HepG2 (cell line): ENCODE measurements at regions not wholly inside any gene's neighbourhood (a gene's known extent, or its start where the extent isn't known, plus 50 kb on each side); places are given as distances from the start of the nearest gene placed in this dataset.

Source experiments
- DNMT1 ChIP-seq: sonication (generic); formaldehyde crosslinking; IDR thresholded peaks from 2 replicates; pipeline ENCODE4 v1.5.1; 2020; ENCODE audit warnings: mild to moderate bottlenecking, missing genetic modification reagents
- NFE2L2 ChIP-seq: fragments of 150-350 bp; IDR thresholded peaks from 2 replicates; pipeline ENCODE4 v1.6.1; 2014; ENCODE audit warnings: low read length
- POLR2A ChIP-seq, 2 experiments: IDR thresholded peaks; 2 replicates each; pipeline ENCODE4 v1.6.1; 2011; ENCODE audit warnings: low read depth in 2 of 2, low read length in 2 of 2, mild to moderate bottlenecking in 1 of 2, moderate library complexity in 1 of 2; ENCODE audit not compliant: insufficient read depth in 1 of 2
- U2AF1 ChIP-seq: fragments of 200-400 bp; formaldehyde crosslinking; optimal IDR thresholded peaks from 2 replicates; pipeline ENCODE3; 2017; ENCODE audit warnings: mild to moderate bottlenecking, low read depth, low read length
- YY1 ChIP-seq: IDR thresholded peaks from 2 replicates; pipeline ENCODE4 v1.6.1; 2011; ENCODE audit warnings: low read length, low read depth, moderate library complexity, mild to moderate bottlenecking; ENCODE audit not compliant: insufficient read depth, insufficient replicate concordance
- ZNF253 ChIP-seq: sonication (generic); formaldehyde crosslinking; IDR thresholded peaks from 2 replicates; pipeline ENCODE4 v1.8.0; 2022; ENCODE audit warnings: mild to moderate bottlenecking, missing genetic modification reagents, borderline replicate concordance
- TF ChIP-seq, protein P1 (sequence below): sonication (generic); formaldehyde crosslinking; IDR thresholded peaks from 2 replicates; pipeline ENCODE4 v1.5.0; 2020; ENCODE audit warnings: mild to moderate bottlenecking, missing genetic modification reagents, moderate library complexity

DNA sequence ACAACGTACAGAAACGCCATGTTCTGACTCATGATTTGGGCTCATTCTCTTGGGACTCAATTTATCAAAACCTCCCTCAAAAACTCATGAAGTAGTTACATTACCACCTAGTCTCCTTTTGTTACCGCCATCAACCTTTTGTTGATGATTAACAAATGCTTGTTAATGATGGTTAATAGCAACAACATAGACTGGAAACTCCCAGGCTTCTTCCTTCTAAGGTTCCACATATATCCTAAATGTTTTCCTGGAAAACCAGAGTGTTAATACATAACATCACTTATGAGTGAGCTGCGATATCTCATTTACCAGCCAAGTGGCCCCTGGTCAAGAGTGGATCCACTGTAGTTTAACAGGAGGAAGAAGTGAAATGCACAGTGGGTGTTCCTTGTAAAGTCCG lies 176.3 kb downstream of the ERMARD start:
- TF ChIP-seq DNMT1 (CRISPR knock-in tag) (no peak), YY1 (no peak), NFE2L2 (no peak), POLR2A (IDR thresholded peaks at IDR 0.05; ENCODE audit: insufficient read depth in 1 of 2, low read depth in 2 of 2, low read length in 2 of 2) (no peak), U2AF1 (no peak), ZNF253 (CRISPR knock-in tag) (no peak)
- TF ChIP-seq, protein P1, sequence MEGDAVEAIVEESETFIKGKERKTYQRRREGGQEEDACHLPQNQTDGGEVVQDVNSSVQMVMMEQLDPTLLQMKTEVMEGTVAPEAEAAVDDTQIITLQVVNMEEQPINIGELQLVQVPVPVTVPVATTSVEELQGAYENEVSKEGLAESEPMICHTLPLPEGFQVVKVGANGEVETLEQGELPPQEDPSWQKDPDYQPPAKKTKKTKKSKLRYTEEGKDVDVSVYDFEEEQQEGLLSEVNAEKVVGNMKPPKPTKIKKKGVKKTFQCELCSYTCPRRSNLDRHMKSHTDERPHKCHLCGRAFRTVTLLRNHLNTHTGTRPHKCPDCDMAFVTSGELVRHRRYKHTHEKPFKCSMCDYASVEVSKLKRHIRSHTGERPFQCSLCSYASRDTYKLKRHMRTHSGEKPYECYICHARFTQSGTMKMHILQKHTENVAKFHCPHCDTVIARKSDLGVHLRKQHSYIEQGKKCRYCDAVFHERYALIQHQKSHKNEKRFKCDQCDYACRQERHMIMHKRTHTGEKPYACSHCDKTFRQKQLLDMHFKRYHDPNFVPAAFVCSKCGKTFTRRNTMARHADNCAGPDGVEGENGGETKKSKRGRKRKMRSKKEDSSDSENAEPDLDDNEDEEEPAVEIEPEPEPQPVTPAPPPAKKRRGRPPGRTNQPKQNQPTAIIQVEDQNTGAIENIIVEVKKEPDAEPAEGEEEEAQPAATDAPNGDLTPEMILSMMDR (CRISPR knock-in tag): no peak
